HG03095 (cell line): ENCODE measurements at regions not wholly inside any gene's neighbourhood (a gene's known extent, or its start where the extent isn't known, plus 50 kb on each side); places are given as distances from the start of the nearest gene placed in this dataset.

Source experiments
- ATAC-seq: cut with Tn5 transposase; IDR thresholded peaks from one replicate; pipeline ENCODE4 v1.9.1; 2021; ENCODE audit warnings: moderate library complexity; ENCODE audit not compliant: unreplicated experiment

DNA sequence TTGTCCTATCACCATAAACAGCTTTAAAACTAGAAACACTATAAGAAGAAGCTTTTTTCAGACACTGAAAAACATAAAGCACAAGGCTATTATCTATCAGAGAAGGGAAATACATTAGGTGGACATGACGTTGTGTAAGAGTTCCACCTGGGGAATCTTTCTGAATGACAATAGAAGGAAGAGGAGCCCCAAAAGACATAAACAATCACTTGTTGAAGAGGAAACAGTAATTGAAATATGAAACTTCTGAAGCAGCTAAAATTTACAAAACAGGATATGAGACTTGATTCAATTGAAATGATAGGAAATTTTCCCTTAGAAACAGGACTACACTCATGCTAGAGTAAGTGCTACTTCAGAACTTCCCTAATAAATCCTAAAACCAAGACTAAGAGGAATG is 933.6 kb downstream of the EFNA5 start:
- ATAC-seq = no peak

DNA sequence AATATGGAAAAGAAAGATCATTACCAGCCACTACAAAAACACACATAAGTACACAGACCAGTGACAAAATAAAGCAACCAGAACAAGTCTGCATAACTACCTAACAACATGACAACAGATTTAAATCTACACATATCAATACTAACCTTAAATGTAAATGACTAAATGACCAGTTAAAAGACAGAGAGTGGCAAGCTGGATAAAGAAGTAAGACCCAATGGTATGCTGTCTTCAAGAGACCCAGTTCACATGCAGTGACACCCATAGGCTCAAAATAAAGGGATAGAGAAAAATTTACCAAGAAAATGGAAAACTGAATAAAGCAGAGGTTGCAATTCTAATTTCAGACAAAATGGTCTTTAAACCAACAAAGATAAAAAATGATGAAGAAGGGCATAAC is 938.1 kb downstream of the EFNA5 start:
- no peak for ATAC-seq

DNA sequence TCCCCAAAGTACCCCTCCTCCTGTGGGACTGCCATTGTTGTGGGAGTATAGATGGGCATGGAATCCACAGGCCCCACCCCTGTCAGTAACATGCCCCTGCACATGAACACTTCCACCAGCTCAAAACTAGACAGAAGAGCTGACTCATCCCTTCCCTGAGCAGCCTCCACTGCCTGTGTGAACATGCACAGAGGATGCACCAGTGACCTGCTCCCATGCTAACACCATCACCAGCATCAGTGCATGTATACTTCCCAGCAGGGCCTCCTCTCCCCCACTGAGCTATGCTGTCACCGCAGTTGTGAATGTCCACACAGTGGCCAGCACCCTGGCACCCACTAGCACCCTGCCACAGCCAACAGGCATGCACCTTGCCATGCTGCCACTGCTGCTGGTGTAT is 939.8 kb downstream of the EFNA5 start:
- no peak for ATAC-seq

GRCh38 chr5:106730506-106730905 is 940.2 kb downstream of the EFNA5 start:
- no peak for ATAC-seq

GRCh38 chr5:106728208-106728607 is 942.5 kb downstream of the EFNA5 start:
- ATAC-seq = no peak

GRCh38 chr5:106727071-106727470 is 943.7 kb downstream of the EFNA5 start:
- no peak for ATAC-seq

DNA sequence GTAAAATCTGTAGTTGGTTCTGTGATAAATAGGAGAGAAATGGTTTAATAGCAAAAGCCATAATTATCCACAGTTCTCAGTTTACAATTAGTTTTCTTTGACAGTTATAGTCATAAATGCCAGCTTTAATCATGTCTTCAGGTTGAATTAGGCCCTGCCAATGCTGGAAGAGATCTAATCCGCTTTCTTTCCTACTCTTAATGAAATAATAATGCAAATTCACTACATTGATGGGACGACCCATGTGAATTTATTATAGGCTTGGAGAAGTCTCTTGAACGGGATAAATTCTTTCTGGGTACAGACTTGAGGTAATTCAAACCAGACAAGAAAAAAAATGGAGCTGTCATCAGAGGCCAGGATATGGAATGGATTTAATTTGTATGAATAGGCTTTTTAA is 950.4 kb downstream of the EFNA5 start:
- no peak for ATAC-seq

DNA sequence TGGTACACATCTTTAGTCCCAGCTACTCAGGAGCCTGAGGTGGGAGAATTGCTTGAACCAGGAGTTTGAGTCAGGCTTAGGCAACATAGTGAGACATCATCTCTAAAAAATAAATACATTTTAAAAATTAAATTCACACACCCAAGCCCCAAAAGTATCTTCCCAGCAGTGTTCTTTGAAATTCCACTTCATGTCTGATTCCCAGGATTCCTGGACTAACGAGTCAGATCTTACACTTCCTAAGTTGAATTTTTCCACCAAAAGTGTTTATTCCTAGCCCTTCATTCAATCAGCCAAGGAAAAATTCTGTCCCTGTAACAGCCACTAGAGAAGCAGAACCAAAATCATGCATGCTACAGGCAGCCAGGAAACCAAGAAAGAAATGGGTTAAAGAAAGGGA is 970.9 kb downstream of the EFNA5 start:
- no peak for ATAC-seq

GRCh38 chr5:106699198-106699597 is 971.5 kb downstream of the EFNA5 start:
- no peak for ATAC-seq

GRCh38 chr5:106698169-106698568 is 972.6 kb downstream of the EFNA5 start:
- no peak for ATAC-seq

DNA sequence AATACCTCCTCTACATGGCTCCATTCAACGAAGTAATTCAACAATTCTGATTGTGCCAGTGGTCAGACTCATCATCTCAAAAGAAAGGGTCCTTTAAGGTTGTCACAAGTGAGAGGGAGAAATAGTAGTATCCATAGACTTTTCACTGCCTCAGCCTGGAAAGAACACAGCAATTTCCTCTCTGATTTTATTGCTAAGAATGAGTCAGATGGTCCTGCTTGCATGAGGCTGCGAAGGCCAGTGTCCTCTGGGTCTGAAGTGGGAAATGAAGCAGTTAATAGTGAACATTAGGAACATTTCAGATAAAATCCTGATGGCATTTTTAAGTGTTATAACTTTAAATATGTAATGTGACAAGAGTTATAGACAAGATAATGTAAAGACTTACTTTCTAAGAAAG is 979.0 kb downstream of the EFNA5 start:
- ATAC-seq = no peak

- ATAC-seq = no peak
Observed at GRCh38 chr5:106690585-106690984, 980.2 kb downstream of the EFNA5 start.

DNA sequence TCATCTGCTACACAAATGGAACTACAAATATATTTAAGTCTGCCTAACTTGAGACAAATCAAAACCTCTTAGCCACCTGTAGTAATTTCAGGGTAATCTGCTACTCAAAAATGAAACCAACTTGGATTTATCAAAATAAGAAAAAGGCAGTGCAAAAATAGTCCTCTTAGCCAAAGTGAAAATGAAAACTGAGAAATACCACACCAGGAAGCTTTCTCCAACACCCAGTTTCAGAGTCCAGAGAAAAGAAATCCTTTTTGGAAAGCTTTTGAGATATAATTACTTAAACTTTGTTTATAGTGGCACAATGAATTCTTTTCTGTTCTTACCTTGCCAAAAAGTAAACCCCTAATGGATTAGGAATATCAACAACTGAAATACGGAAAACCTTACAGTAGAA is 990.4 kb downstream of the EFNA5 start:
- no peak for ATAC-seq

GRCh38 chr5:106677057-106677456 is 993.7 kb downstream of the EFNA5 start:
- no peak for ATAC-seq

DNA sequence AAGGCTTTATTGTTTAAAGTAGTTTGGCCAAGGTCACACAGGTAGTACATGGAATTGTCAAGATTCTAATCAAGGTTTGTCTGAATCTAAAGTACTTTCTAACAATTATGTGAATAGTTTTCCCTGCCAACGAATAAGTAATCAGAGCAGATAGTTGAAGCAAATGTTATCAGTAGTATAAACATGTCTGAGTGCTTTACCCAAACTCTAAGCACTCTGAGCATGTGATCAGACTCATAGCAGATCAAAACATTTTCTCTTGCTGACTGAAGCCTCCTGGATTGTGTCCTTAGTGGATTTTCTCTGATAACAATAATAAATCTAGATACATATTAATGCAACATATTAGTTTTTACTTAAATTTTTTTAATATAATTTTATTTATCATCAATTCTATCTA is 995.0 kb downstream of the EFNA5 start:
- no peak for ATAC-seq

GRCh38 chr5:106673941-106674340 is 996.8 kb downstream of the EFNA5 start:
- no peak for ATAC-seq

GRCh38 chr5:106661866-106662265 is 1008.9 kb downstream of the EFNA5 start:
- ATAC-seq = no peak

GRCh38 chr5:106660681-106661080 is 1010.1 kb downstream of the EFNA5 start:
- ATAC-seq = no peak

- ATAC-seq = no peak
Observed at GRCh38 chr5:106658150-106658549, 1012.6 kb downstream of the EFNA5 start.

DNA sequence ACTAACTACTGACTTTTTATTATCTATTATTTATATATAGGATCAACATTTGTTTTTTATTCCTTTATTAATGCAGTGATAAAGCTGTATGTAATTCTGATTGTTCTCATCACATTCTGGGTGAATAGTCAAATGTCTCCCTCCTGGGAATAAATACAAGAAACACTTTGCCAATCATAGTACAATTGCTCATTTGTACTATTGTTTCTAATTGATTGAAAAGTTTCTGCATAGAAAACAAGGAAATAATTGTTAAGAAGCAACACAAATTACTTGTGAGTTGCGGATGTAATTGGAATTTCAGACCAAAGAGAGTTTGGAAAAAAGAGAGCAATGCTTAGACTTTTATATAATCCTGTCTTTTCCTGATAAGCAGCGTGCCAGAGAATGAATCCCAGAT is 1013.9 kb downstream of the EFNA5 start:
- no peak for ATAC-seq

DNA sequence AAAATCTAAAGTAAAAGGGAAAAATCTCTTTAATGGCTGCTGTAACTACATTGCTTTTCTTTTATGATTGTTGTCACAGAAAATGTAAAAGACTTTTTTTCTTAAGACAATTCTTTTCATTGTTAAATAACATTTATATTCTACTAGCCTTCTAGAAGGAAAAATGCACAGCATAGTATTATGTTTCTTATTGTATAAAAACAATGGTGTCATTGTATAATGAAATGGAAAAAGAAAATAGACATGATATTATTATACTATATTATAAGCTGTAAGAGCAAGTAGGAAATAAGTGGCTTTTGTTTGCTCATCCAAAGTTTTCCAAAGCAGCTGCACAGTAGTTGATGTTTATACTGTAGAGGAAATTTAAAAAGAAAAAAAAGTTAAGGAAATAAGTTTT is 1021.7 kb downstream of the EFNA5 start:
- no peak for ATAC-seq

GRCh38 chr5:106648401-106648800 is 1022.3 kb downstream of the EFNA5 start:
- ATAC-seq = no peak

- ATAC-seq = no peak
Observed at GRCh38 chr5:106646106-106646505, 1024.6 kb downstream of the EFNA5 start.

DNA sequence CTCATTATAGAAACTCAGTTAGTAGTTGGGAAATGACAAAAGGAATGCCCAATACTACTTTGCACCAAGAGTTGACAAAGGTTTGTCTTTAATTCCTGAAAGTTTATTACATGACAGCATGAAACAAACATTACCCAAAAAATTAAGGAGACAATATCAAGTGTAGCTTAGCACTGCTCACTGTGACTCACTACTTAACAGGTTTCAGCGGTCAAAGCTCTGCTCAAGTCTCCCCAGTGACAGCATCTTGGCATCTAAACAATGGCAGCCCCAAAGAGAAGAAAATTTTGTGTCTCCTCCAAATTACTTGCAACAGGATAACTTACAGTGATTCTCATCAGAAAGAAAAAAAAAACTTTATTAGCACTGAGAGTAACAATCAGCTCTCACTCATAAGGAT is 1030.2 kb downstream of the EFNA5 start:
- no peak for ATAC-seq
